ENCODE measurements at regions not wholly inside any gene's neighbourhood (a gene's known extent, or its start where the extent isn't known, plus 50 kb on each side); places are given as distances from the start of the nearest gene placed in this dataset.

DNA sequence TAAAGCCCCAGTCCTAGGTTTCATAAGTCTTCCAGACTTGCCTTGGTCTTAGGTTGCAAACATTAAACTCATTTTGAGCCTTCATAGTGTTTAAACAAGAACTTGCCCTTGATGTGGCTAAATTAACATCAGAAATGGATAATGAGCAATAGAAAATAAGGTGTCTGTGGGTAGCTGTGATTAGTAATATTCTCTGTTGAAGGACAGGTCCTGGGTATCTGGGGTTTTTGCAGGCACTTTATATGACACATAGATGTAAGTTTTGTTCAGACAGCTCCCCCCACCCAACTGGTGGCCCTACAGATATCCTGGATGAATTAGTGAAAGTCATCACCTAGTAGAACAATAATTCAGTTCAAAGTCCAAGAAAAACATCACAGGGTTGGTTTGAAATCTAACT, 272.5 kb downstream of the PTTG2 start:
- no peak overlapping the region for H3K4me3 ChIP-seq (ENCODE audit: low read depth, low read length)
- TF ChIP-seq, protein P1, sequence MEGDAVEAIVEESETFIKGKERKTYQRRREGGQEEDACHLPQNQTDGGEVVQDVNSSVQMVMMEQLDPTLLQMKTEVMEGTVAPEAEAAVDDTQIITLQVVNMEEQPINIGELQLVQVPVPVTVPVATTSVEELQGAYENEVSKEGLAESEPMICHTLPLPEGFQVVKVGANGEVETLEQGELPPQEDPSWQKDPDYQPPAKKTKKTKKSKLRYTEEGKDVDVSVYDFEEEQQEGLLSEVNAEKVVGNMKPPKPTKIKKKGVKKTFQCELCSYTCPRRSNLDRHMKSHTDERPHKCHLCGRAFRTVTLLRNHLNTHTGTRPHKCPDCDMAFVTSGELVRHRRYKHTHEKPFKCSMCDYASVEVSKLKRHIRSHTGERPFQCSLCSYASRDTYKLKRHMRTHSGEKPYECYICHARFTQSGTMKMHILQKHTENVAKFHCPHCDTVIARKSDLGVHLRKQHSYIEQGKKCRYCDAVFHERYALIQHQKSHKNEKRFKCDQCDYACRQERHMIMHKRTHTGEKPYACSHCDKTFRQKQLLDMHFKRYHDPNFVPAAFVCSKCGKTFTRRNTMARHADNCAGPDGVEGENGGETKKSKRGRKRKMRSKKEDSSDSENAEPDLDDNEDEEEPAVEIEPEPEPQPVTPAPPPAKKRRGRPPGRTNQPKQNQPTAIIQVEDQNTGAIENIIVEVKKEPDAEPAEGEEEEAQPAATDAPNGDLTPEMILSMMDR (IDR thresholded peaks at IDR 0.05; ENCODE audit: low read depth, low read length), result no peak
- H3K9me3 ChIP-seq (ENCODE audit: control insufficient read depth, insufficient read depth, low read length), result no peaks in the 10 kb centered on the region
- no peak for DNase-seq (ENCODE audit: low read depth, low spot score)
- peaks cover 3% of the 10 kb centered on the region for H3K27me3 ChIP-seq (ENCODE audit: control insufficient read depth, insufficient read depth, low read length)
- ChIA-PET POLR2A (no interaction called here), CTCF (no interaction called here)
- no peak overlapping the region for H3K27ac ChIP-seq (ENCODE audit: low read depth, low read length)

DNA sequence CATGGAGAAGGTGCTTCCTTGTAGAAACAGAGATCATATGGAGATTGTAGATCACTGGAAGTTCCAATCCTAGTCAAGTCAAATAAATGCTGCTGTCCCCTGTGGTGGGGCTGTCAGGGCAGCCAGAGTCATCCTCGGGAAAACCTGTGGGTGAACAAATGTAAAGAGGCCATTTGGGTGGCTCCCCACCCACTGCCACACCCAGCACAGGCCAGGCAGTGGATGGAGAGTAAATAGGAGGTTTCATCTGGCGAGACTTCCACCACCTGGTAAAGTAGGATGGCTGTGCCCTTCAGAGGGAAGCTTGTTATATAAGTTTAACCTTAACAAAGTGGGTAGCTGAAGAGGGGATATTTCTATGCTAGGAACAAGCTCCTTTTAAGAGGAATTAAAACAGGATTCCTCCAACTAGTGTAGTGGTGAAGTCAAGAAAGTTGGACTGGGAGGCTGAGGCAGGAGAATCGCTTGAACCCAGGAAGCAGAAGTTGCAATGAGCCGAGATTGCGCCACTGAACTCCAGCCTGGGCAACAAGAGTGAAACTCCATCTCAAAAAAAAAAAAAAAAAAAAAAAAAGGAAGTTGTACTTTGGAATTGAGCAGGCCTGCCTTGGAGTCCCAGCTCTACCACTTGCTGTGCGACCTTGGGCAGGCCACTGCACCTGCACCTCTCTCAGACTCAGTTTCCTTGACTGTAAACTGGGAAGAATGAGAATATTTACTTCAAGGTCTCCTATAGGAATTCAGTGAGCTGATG, 273.7 kb downstream of the PTTG2 start:
- peaks cover 3% of the 10 kb centered on the region for H3K27me3 ChIP-seq (ENCODE audit: control insufficient read depth, insufficient read depth, low read length)
- TF ChIP-seq, protein P1 (IDR thresholded peaks at IDR 0.05; ENCODE audit: low read depth, low read length), result no peak
- no peaks in the 10 kb centered on the region for H3K9me3 ChIP-seq (ENCODE audit: control insufficient read depth, insufficient read depth, low read length)
- CTCF ChIA-PET, result no interaction called here
- DNase-seq (ENCODE audit: low read depth, low spot score), result no peak
- no peak overlapping the region for H3K4me3 ChIP-seq (ENCODE audit: low read depth, low read length)
- POLR2A ChIA-PET, result no interaction called here
- H3K27ac ChIP-seq (ENCODE audit: low read depth, low read length), result no peak overlapping the region

GRCh38 chr4:38235354-38235753, 275.2 kb downstream of the PTTG2 start:
- TF ChIP-seq, protein P1 (IDR thresholded peaks at IDR 0.05; ENCODE audit: low read depth, low read length), result no peak
- POLR2A ChIA-PET, result no interaction called here
- CTCF ChIA-PET, result no interaction called here
- Histone ChIP-seq H3K4me3 (ENCODE audit: low read depth, low read length) (no peak overlapping the region), H3K27me3 (ENCODE audit: control insufficient read depth, insufficient read depth, low read length) (peaks cover 3% of the 10 kb centered on the region), H3K9me3 (ENCODE audit: control insufficient read depth, insufficient read depth, low read length) (no peaks in the 10 kb centered on the region), H3K27ac (ENCODE audit: low read depth, low read length) (no peak overlapping the region)
- no peak for DNase-seq (ENCODE audit: low read depth, low spot score)

- H3K9me3 ChIP-seq (ENCODE audit: control insufficient read depth, insufficient read depth, low read length), result no peaks in the 10 kb centered on the region
- peaks cover 3% of the 10 kb centered on the region for H3K27me3 ChIP-seq (ENCODE audit: control insufficient read depth, insufficient read depth, low read length)
- H3K27ac ChIP-seq (ENCODE audit: low read depth, low read length), result no peak overlapping the region
- no peak for DNase-seq (ENCODE audit: low read depth, low spot score)
- CTCF ChIA-PET, result interaction anchor here (1.6 kb wide), 1 partner anchor 84 kb away, joined by 6 read pairs; no protein-coding TSS in a partner anchor
- TF ChIP-seq, protein P1 (IDR thresholded peaks at IDR 0.05; ENCODE audit: low read depth, low read length), result no peak
- H3K4me3 ChIP-seq (ENCODE audit: low read depth, low read length), result no peak overlapping the region
- POLR2A ChIA-PET, result no interaction called here
These were observed 275.8 kb downstream of the PTTG2 start for GRCh38 chr4:38236003-38236402.

- TF ChIP-seq, protein P1 (IDR thresholded peaks at IDR 0.05; ENCODE audit: low read depth, low read length), result no peak
- no peak overlapping the region for H3K4me3 ChIP-seq (ENCODE audit: low read depth, low read length)
- DNase-seq (ENCODE audit: low read depth, low spot score), result no peak
- POLR2A ChIA-PET, result no interaction called here
- peaks cover 3% of the 10 kb centered on the region for H3K27me3 ChIP-seq (ENCODE audit: control insufficient read depth, insufficient read depth, low read length)
- CTCF ChIA-PET, result interaction anchor here (1.6 kb wide), 1 partner anchor 83 kb away, joined by 6 read pairs; no protein-coding TSS in a partner anchor
- no peak overlapping the region for H3K27ac ChIP-seq (ENCODE audit: low read depth, low read length)
- H3K9me3 ChIP-seq (ENCODE audit: control insufficient read depth, insufficient read depth, low read length), result no peaks in the 10 kb centered on the region
These were observed 276.3 kb downstream of the PTTG2 start for GRCh38 chr4:38236503-38236902.
